LNCaP clone FGC (cell line): ENCODE measurements at regions not wholly inside any gene's neighbourhood (a gene's known extent, or its start where the extent isn't known, plus 50 kb on each side); places are given as distances from the start of the nearest gene placed in this dataset.

Experiments
- DNase-seq: peaks from one replicate; pipeline ENCODE4 v3.0.0-alpha.2; 2011; ENCODE audit warnings: low read depth
- H3K4me3 ChIP-seq: 2 replicates; pipeline ENCODE4 v1.5.1; 2011; ENCODE audit warnings: mild to moderate bottlenecking, low read depth, low read length, control low read depth
- CTCF ChIP-seq: IDR thresholded peaks from 2 replicates; pipeline ENCODE4 v1.5.1; 2012; ENCODE audit warnings: mild to moderate bottlenecking; ENCODE audit not compliant: control insufficient read depth, insufficient read depth; ENCODE audit errors: extremely low read depth

GRCh38 chr10:28481968-28482367 lies 51.0 kb upstream of the WAC start:
- DNase-seq, result no peak
- H3K4me3 ChIP-seq, result no peak overlapping the region
- no peak for TF ChIP-seq CTCF
